Stomach (tissue), 4 donors: ENCODE measurements at regions not wholly inside any gene's neighbourhood (a gene's known extent, or its start where the extent isn't known, plus 50 kb on each side); places are given as distances from the start of the nearest gene placed in this dataset.

Source experiments
- CTCF ChIP-seq, 7 experiments: fragments of 450-650 bp in 4 of 7; fragments of 200-600 bp in 3 of 7; sonication (generic) in 3 of 7; IDR thresholded peaks; one replicate each; pipeline ENCODE4 v1.5.1; 2016 to 2019; ENCODE audit warnings: antibody characterized with exemption in 7 of 7, control low read depth in 2 of 7, mild to moderate bottlenecking in 1 of 7
- POLR2A ChIP-seq, 4 donors: fragments of 450-650 bp; IDR thresholded peaks; one replicate each; pipeline ENCODE4 v1.6.1; 2016; ENCODE audit warnings: antibody characterized with exemption in 4 of 4, control low read depth in 2 of 4, mild to moderate bottlenecking in 1 of 4, moderate library complexity in 1 of 4
- POLR2AphosphoS5 ChIP-seq, 3 donors: sonication (generic); formaldehyde crosslinking; IDR thresholded peaks; one replicate each; pipeline ENCODE4 v1.6.1; 2016; ENCODE audit warnings: antibody characterized with exemption in 3 of 3

GRCh38 chr5:153136910-153137614 lies 353.4 kb upstream of the GRIA1 start:
- TF ChIP-seq POLR2A (IDR thresholded peaks at IDR 0.05) (no peak), CTCF (IDR thresholded peaks at IDR 0.05) (no peak), POLR2AphosphoS5 (IDR thresholded peaks at IDR 0.05) (no peak)
